ENCODE measurements at regions not wholly inside any gene's neighbourhood (a gene's known extent, or its start where the extent isn't known, plus 50 kb on each side); places are given as distances from the start of the nearest gene placed in this dataset.

DNA sequence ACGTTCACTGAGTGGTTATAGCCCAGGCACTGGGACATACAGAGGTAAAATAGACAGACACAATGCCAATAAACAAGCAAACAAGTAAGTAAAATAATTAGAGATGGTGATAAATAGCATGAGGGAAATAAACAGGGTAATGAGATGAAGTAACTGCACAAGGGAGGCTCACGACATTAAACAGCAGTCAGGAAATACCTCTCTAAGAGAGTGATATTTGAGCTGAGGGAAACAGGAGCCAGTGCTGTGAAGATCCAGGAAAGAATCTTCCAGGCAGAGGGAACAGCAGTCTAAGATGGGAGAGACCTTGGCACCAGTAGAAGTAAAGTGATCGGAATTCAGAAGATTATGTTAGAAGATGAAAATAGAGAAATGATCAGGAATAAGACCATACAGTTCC, 279.4 kb downstream of the HINT1 start:
- ChIA-PET POLR2A (interaction anchor here (1.4 kb wide), 1 partner anchor 9 kb away, joined by 3 read pairs; no protein-coding TSS in a partner anchor), CTCF (ENCODE audit: low intra/inter-chr PET ratio) (no interaction called here)
- Histone ChIP-seq H3K9ac (ENCODE audit: insufficient read depth in 1 of 2, low read depth in 2 of 2, low read length in 2 of 2) (no peak overlapping the region), H3K27me3 (ENCODE audit: control insufficient read depth in 2 of 2, insufficient read depth in 2 of 2, low read length in 2 of 2) (peaks cover 0 to 2% of the 10 kb centered on the region in 2 experiments; a peak in 1 of 5 replicates), H2AFZ (ENCODE audit: low read depth, low read length) (no peak overlapping the region), H4K20me1 (replicated peaks; ENCODE audit: control insufficient read depth, insufficient read depth, low read length) (no peaks in the 10 kb centered on the region), H3K4me3 (no peak overlapping the region), H3K36me3 (ENCODE audit: control insufficient read depth, insufficient read depth, low read length) (no peaks in the 10 kb centered on the region), H3K79me2 (ENCODE audit: control insufficient read depth, insufficient read depth, low read length) (no peaks in the 10 kb centered on the region), H3K27ac (ENCODE audit: extremely low read depth, low read depth, low read length) (no peak overlapping the region), H3K4me1 (replicated peaks in 1 of 2; ENCODE audit: control insufficient read depth in 2 of 2, insufficient read depth in 2 of 2, low read length in 2 of 2) (no peaks in the 10 kb centered on the region), H3K9me1 (ENCODE audit: control insufficient read depth, insufficient read depth, low read length) (no peaks in the 10 kb centered on the region), H3K9me3 (replicated peaks; ENCODE audit: control insufficient read depth, insufficient read depth, low read depth, low read length) (no peaks in the 10 kb centered on the region), H3K4me2 (ENCODE audit: insufficient read depth, low read length) (no peak overlapping the region)
- no peak for DNase-seq (ENCODE audit: extremely low read depth in 1 of 4, low spot score in 3 of 4)
- no peak for TF ChIP-seq RBFOX2 (IDR thresholded peaks at IDR 0.05; ENCODE audit: low read depth, low read length)
- TF ChIP-seq ZNF644 (tag; IDR thresholded peaks at IDR 0.05; ENCODE audit: low read depth), result no peak
- TF ChIP-seq CBX5 (IDR thresholded peaks at IDR 0.05; ENCODE audit: borderline replicate concordance, low read depth), result no peak
- TF ChIP-seq ESRRA (IDR thresholded peaks at IDR 0.05; ENCODE audit: borderline replicate concordance, low read depth), result no peak
- TF ChIP-seq, protein P1, sequence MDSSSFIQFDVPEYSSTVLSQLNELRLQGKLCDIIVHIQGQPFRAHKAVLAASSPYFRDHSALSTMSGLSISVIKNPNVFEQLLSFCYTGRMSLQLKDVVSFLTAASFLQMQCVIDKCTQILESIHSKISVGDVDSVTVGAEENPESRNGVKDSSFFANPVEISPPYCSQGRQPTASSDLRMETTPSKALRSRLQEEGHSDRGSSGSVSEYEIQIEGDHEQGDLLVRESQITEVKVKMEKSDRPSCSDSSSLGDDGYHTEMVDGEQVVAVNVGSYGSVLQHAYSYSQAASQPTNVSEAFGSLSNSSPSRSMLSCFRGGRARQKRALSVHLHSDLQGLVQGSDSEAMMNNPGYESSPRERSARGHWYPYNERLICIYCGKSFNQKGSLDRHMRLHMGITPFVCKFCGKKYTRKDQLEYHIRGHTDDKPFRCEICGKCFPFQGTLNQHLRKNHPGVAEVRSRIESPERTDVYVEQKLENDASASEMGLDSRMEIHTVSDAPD (CRISPR knock-in tag; IDR thresholded peaks at IDR 0.05), result no peak
- no peak for TF ChIP-seq ZNF444 (CRISPR knock-in tag; IDR thresholded peaks at IDR 0.05)
- no peak for TF ChIP-seq PTBP1 (IDR thresholded peaks at IDR 0.05; ENCODE audit: low read depth, low read length)
- TF ChIP-seq, protein P2, sequence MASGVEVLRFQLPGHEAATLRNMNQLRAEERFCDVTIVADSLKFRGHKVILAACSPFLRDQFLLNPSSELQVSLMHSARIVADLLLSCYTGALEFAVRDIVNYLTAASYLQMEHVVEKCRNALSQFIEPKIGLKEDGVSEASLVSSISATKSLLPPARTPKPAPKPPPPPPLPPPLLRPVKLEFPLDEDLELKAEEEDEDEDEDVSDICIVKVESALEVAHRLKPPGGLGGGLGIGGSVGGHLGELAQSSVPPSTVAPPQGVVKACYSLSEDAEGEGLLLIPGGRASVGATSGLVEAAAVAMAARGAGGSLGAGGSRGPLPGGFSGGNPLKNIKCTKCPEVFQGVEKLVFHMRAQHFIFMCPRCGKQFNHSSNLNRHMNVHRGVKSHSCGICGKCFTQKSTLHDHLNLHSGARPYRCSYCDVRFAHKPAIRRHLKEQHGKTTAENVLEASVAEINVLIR (CRISPR knock-in tag; IDR thresholded peaks at IDR 0.05), result no peak
- TF ChIP-seq, protein P3, sequence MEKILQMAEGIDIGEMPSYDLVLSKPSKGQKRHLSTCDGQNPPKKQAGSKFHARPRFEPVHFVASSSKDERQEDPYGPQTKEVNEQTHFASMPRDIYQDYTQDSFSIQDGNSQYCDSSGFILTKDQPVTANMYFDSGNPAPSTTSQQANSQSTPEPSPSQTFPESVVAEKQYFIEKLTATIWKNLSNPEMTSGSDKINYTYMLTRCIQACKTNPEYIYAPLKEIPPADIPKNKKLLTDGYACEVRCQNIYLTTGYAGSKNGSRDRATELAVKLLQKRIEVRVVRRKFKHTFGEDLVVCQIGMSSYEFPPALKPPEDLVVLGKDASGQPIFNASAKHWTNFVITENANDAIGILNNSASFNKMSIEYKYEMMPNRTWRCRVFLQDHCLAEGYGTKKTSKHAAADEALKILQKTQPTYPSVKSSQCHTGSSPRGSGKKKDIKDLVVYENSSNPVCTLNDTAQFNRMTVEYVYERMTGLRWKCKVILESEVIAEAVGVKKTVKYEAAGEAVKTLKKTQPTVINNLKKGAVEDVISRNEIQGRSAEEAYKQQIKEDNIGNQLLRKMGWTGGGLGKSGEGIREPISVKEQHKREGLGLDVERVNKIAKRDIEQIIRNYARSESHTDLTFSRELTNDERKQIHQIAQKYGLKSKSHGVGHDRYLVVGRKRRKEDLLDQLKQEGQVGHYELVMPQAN (IDR thresholded peaks at IDR 0.05; ENCODE audit: borderline replicate concordance), result no peak
- TF ChIP-seq MXI1 (IDR thresholded peaks at IDR 0.05; ENCODE audit: low read depth, low read length), result no peak
- no peak for TF ChIP-seq BRD4 (IDR thresholded peaks at IDR 0.05)
- no peak for TF ChIP-seq NR2C2 (CRISPR knock-in tag; IDR thresholded peaks at IDR 0.05)
- TF ChIP-seq NR2C2 (tag; IDR thresholded peaks at IDR 0.05), result no peak
- TF ChIP-seq, protein P4, sequence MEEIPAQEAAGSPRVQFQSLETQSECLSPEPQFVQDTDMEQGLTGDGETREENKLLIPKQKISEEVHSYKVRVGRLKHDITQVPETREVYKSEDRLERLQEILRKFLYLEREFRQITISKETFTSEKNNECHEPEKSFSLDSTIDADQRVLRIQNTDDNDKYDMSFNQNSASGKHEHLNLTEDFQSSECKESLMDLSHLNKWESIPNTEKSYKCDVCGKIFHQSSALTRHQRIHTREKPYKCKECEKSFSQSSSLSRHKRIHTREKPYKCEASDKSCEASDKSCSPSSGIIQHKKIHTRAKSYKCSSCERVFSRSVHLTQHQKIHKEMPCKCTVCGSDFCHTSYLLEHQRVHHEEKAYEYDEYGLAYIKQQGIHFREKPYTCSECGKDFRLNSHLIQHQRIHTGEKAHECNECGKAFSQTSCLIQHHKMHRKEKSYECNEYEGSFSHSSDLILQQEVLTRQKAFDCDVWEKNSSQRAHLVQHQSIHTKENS (CRISPR knock-in tag; IDR thresholded peaks at IDR 0.05), result no peak
- TF ChIP-seq ETV5 (CRISPR knock-in tag; IDR thresholded peaks at IDR 0.05; ENCODE audit: low read depth), result no peak
- ATAC-seq, result no peak
- BruUV-seq (replicated peaks), result no TSS peak
- no peak for FAIRE-seq
- WGBS (ENCODE audit: insufficient coverage, low coverage, missing lambda C conversion rate), result 0% methylated on average over 3 of the region's 3 CpGs
- in situ Hi-C loops (cut with MboI) (loop anchor here (25.0 kb wide), 1 partner anchor 502 kb away; no protein-coding TSS in a partner anchor), intact Hi-C loops (cut with micrococcal nuclease) (no loop called here)
